Caco-2 (cell line): ENCODE measurements at regions not wholly inside any gene's neighbourhood (a gene's known extent, or its start where the extent isn't known, plus 50 kb on each side); places are given as distances from the start of the nearest gene placed in this dataset.

Source experiments
- BruUV-seq: library from RNA; stranded (reverse); fragments of 400-500 nt; replicated peaks from 2 replicates; lab custom pipeline; 2021; lab: Mats Ljungman, UMichigan
- CTCF ChIA-PET: fragments of 300-600 bp; sonication (Branson Sonifier 250); formaldehyde crosslinking; loops from one replicate; lab custom pipeline; 2022; ENCODE audit warnings: antibody characterized with exemption; lab: Charles Lee
- POLR2A ChIA-PET: fragments of 300-600 bp; sonication (Branson Sonifier 250); formaldehyde crosslinking; loops from one replicate; lab custom pipeline; 2022; ENCODE audit warnings: antibody characterized with exemption; lab: Charles Lee
- DNase-seq, 2 experiments: peaks; one replicate each; pipeline versions ENCODE4 v3.0.0 to v3.0.0-alpha.2; 2020 to 2022
- H3K27me3 ChIP-seq: replicated peaks from 2 replicates; pipeline ENCODE4 v1.6.0; 2011; ENCODE audit warnings: low read length; ENCODE audit not compliant: control insufficient read depth, insufficient read depth
- H3K36me3 ChIP-seq: 2 replicates; pipeline ENCODE4 v1.5.1; 2011; ENCODE audit warnings: low read length; ENCODE audit not compliant: control insufficient read depth, insufficient read depth
- H3K4me1 ChIP-seq: fragments of 250-450 bp; sonication (Bioruptor Pico); 2 replicates; pipeline ENCODE4 v1.5.1; 2020; ENCODE audit warnings: mild to moderate bottlenecking
- H3K4me3 ChIP-seq: 2 replicates; pipeline ENCODE4 v1.5.1; 2011; ENCODE audit warnings: low read depth, mild to moderate bottlenecking, control low read depth, low read length
- H3K9me3 ChIP-seq: fragments of 250-450 bp; sonication (Bioruptor Pico); 2 replicates; pipeline ENCODE4 v1.5.1; 2020; ENCODE audit warnings: mild to moderate bottlenecking, moderate library complexity
- H3K27ac Mint-ChIP-seq: one replicate; pipeline ENCODE4 v1.8.0; 2022; ENCODE audit warnings: mixed read lengths; ENCODE audit not compliant: unreplicated experiment
- H3K27me3 Mint-ChIP-seq: one replicate; pipeline ENCODE4 v1.8.0; 2022; ENCODE audit warnings: mixed read lengths; ENCODE audit not compliant: insufficient read depth, unreplicated experiment
- H3K36me3 Mint-ChIP-seq: one replicate; pipeline ENCODE4 v1.8.0; 2022; ENCODE audit warnings: mild to moderate bottlenecking, mixed read lengths; ENCODE audit not compliant: insufficient read depth, unreplicated experiment
- H3K4me1 Mint-ChIP-seq: one replicate; pipeline ENCODE4 v1.8.0; 2022; ENCODE audit warnings: low read depth, mixed read lengths; ENCODE audit not compliant: unreplicated experiment
- H3K4me3 Mint-ChIP-seq: one replicate; pipeline ENCODE4 v1.8.0; 2022; ENCODE audit warnings: mild to moderate bottlenecking, moderate library complexity, mixed read lengths; ENCODE audit not compliant: unreplicated experiment
- H3K9me3 Mint-ChIP-seq: one replicate; pipeline ENCODE4 v1.8.0; 2022; ENCODE audit warnings: mixed read lengths; ENCODE audit not compliant: unreplicated experiment
- intact Hi-C: fragments of 100-400 bp; cut with micrococcal nuclease; formaldehyde crosslinking; loops from one replicate; pipeline ENCODE4 v1.10.0; 2022; ENCODE audit not compliant: unreplicated experiment
- TF ChIP-seq, protein P1 (sequence below), 2 experiments: fragments of 200-600 bp in 1 of 2; IDR thresholded peaks; 1 replicate in 1 of 2; 2 replicates in 1 of 2; pipeline versions ENCODE4 v1.5.1 to v1.8.0; 2011 to 2022; ENCODE audit warnings: antibody characterized with exemption in 1 of 2, control low read depth in 1 of 2, inconsistent platforms in 1 of 2, low read depth in 1 of 2, low read length in 1 of 2, mild to moderate bottlenecking in 1 of 2, moderate library complexity in 1 of 2; ENCODE audit not compliant: insufficient read depth in 1 of 2, severe bottlenecking in 1 of 2, unreplicated experiment in 1 of 2

GRCh38 chr10:35723992-35724391 is 81.9 kb upstream of the FZD8 start:
- POLR2A ChIA-PET = no interaction called here
- Histone ChIP-seq H3K9me3 (no peaks in the 10 kb centered on the region), H3K4me3 (no peak overlapping the region), H3K4me1 (peaks cover 7% of the 10 kb centered on the region; the same call in 1 of the 2 replicates), H3K36me3 (no peaks in the 10 kb centered on the region), H3K27me3 (no peaks in the 10 kb centered on the region)
- no TSS peak for BruUV-seq
- no peak overlapping the region for H3K27ac Mint-ChIP-seq
- peaks cover 11% of the 10 kb centered on the region for H3K27me3 Mint-ChIP-seq
- intact Hi-C loops = loop anchor here (2.0 kb wide), 2 partner anchors 47 to 57 kb away; no protein-coding TSS in a partner anchor
- H3K4me3 Mint-ChIP-seq = no peak overlapping the region
- DNase-seq = no peak
- TF ChIP-seq, protein P1, sequence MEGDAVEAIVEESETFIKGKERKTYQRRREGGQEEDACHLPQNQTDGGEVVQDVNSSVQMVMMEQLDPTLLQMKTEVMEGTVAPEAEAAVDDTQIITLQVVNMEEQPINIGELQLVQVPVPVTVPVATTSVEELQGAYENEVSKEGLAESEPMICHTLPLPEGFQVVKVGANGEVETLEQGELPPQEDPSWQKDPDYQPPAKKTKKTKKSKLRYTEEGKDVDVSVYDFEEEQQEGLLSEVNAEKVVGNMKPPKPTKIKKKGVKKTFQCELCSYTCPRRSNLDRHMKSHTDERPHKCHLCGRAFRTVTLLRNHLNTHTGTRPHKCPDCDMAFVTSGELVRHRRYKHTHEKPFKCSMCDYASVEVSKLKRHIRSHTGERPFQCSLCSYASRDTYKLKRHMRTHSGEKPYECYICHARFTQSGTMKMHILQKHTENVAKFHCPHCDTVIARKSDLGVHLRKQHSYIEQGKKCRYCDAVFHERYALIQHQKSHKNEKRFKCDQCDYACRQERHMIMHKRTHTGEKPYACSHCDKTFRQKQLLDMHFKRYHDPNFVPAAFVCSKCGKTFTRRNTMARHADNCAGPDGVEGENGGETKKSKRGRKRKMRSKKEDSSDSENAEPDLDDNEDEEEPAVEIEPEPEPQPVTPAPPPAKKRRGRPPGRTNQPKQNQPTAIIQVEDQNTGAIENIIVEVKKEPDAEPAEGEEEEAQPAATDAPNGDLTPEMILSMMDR (IDR thresholded peaks at IDR 0.05; ENCODE audit: insufficient read depth in 1 of 2, low read depth in 1 of 2, low read length in 1 of 2, severe bottlenecking in 1 of 2, unreplicated experiment in 1 of 2) = no peak
- H3K36me3 Mint-ChIP-seq = no peaks in the 10 kb centered on the region
- H3K9me3 Mint-ChIP-seq = no peaks in the 10 kb centered on the region
- CTCF ChIA-PET = interaction anchor here (0.7 kb wide), 1 partner anchor 45 kb away, joined by 3 read pairs; no protein-coding TSS in a partner anchor
- H3K4me1 Mint-ChIP-seq = peaks cover 6% of the 10 kb centered on the region

DNA sequence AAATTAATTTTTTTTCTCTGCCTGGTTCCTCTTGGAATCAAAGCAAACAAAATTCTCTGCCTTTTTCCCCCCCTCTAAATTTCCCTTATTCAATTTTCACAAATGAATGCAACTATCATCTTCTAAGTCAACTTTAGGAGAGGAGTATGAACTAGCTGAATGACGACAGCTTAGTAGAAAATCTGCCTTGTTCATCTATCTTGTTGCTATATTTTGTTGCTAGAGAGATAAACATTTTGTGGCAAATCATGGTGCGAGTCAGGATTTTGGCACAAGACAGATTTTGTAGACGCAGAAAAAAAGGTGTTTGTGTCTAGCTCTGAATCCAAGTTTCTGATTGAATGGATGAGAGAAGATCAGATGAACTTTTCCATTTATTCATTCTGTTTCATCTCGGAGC is 81.0 kb upstream of the FZD8 start:
- TF ChIP-seq, protein P1 (IDR thresholded peaks at IDR 0.05; ENCODE audit: insufficient read depth in 1 of 2, low read depth in 1 of 2, low read length in 1 of 2, severe bottlenecking in 1 of 2, unreplicated experiment in 1 of 2) = no peak
- BruUV-seq = no TSS peak
- Histone ChIP-seq H3K9me3 (no peaks in the 10 kb centered on the region), H3K27me3 (no peaks in the 10 kb centered on the region), H3K4me1 (peaks cover 7% of the 10 kb centered on the region; the same call in 1 of the 2 replicates), H3K36me3 (no peaks in the 10 kb centered on the region), H3K4me3 (no peak overlapping the region)
- ChIA-PET POLR2A (no interaction called here), CTCF (no interaction called here)
- Mint-ChIP-seq H3K27me3 (peaks cover 9% of the 10 kb centered on the region), H3K4me3 (no peak overlapping the region), H3K27ac (no peak overlapping the region), H3K36me3 (no peaks in the 10 kb centered on the region), H3K4me1 (peaks cover 9% of the 10 kb centered on the region), H3K9me3 (no peaks in the 10 kb centered on the region)
- DNase-seq = no peak
- intact Hi-C loops = loop anchor here (2.0 kb wide), 2 partner anchors 48 to 58 kb away; no protein-coding TSS in a partner anchor

- TF ChIP-seq, protein P1 (IDR thresholded peaks at IDR 0.05; ENCODE audit: insufficient read depth in 1 of 2, low read depth in 1 of 2, low read length in 1 of 2, severe bottlenecking in 1 of 2, unreplicated experiment in 1 of 2) = no peak
- Histone ChIP-seq H3K9me3 (no peaks in the 10 kb centered on the region), H3K4me3 (no peak overlapping the region), H3K27me3 (no peaks in the 10 kb centered on the region), H3K4me1 (peaks cover 7% of the 10 kb centered on the region; the same call in 1 of the 2 replicates), H3K36me3 (no peaks in the 10 kb centered on the region)
- ChIA-PET POLR2A (no interaction called here), CTCF (no interaction called here)
- peak in 1 of 2 experiments; percentile 18 for DNase-seq
- Mint-ChIP-seq H3K9me3 (no peaks in the 10 kb centered on the region), H3K4me1 (peaks cover 13% of the 10 kb centered on the region), H3K4me3 (no peak overlapping the region), H3K27ac (no peak overlapping the region), H3K27me3 (peaks cover 6% of the 10 kb centered on the region), H3K36me3 (no peaks in the 10 kb centered on the region)
- no TSS peak for BruUV-seq
- intact Hi-C loops = loop anchor here (1.0 to 2.0 kb wide), 3 partner anchors 43 to 58 kb away; no protein-coding TSS in a partner anchor
These were observed 80.5 kb upstream of the FZD8 start for GRCh38 chr10:35722636-35723035.
